Mucosa of descending colon (tissue), 3 donors: ENCODE measurements at regions not wholly inside any gene's neighbourhood (a gene's known extent, or its start where the extent isn't known, plus 50 kb on each side); places are given as distances from the start of the nearest gene placed in this dataset.
A peak's percentile ranks its signal among the peaks of the same experiment; 100 is the strongest.

ENCODE experiments used
- ATAC-seq: fragments of 200-7000 bp; cut with Tn5 transposase; one replicate; pipeline ENCODE4 v1.9.1; 2020; ENCODE audit warnings: mild to moderate bottlenecking, moderate library complexity
- DNase-seq, 3 donors: peaks; one replicate each; pipeline ENCODE4 v3.0.0-alpha.2; 2020
- H3K36me3 ChIP-seq: fragments of 200-600 bp; one replicate; pipeline ENCODE4 v1.8.0; 2021; ENCODE audit warnings: low read depth, mild to moderate bottlenecking
- H3K4me1 ChIP-seq: fragments of 200-600 bp; one replicate; pipeline ENCODE4 v1.8.0; 2021; ENCODE audit warnings: low read depth, mild to moderate bottlenecking
- H3K4me3 ChIP-seq: fragments of 200-600 bp; one replicate; pipeline ENCODE4 v1.8.0; 2021; ENCODE audit warnings: mild to moderate bottlenecking
- H3K9me3 ChIP-seq: fragments of 200-600 bp; one replicate; pipeline ENCODE4 v1.8.0; 2021; ENCODE audit warnings: mild to moderate bottlenecking
- intact Hi-C, 2 donors: fragments of 100-400 bp; cut with DNase I in 1 of 2; cut with micrococcal nuclease in 1 of 2; formaldehyde crosslinking; loops; one replicate each; pipeline versions ENCODE4 v1.11.0 to v1.11.1; 2022; cut with DNase I, micrococcal nuclease
- TF ChIP-seq, protein P1 (sequence below): fragments of 200-600 bp; IDR thresholded peaks from one replicate; pipeline ENCODE4 v1.8.0; 2022; ENCODE audit warnings: antibody characterized with exemption, mild to moderate bottlenecking
- donor health status: DM: no; HTN: no; CAD: no; lungs with moderate emphysema.
- donor health status: DM: no; HTN: no; CAD: no.
- donor health status: DM: no; HTN: yes; CAD: no.

- no peaks in the 10 kb centered on the region for H3K36me3 ChIP-seq
- TF ChIP-seq, protein P1, sequence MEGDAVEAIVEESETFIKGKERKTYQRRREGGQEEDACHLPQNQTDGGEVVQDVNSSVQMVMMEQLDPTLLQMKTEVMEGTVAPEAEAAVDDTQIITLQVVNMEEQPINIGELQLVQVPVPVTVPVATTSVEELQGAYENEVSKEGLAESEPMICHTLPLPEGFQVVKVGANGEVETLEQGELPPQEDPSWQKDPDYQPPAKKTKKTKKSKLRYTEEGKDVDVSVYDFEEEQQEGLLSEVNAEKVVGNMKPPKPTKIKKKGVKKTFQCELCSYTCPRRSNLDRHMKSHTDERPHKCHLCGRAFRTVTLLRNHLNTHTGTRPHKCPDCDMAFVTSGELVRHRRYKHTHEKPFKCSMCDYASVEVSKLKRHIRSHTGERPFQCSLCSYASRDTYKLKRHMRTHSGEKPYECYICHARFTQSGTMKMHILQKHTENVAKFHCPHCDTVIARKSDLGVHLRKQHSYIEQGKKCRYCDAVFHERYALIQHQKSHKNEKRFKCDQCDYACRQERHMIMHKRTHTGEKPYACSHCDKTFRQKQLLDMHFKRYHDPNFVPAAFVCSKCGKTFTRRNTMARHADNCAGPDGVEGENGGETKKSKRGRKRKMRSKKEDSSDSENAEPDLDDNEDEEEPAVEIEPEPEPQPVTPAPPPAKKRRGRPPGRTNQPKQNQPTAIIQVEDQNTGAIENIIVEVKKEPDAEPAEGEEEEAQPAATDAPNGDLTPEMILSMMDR, result no peak
- intact Hi-C loops, result no loop called here
- H3K4me1 ChIP-seq, result no peaks in the 10 kb centered on the region
- DNase-seq (no peak), ATAC-seq (no peak)
- no peak overlapping the region for H3K4me3 ChIP-seq
- H3K9me3 ChIP-seq, result no peaks in the 10 kb centered on the region
Observed at GRCh38 chr6:113442040-113442439, 415.1 kb upstream of the MARCKS start.

- ATAC-seq (no peak), DNase-seq (no peak)
- intact Hi-C loops, result no loop called here
- H3K4me3 ChIP-seq, result no peak overlapping the region
- TF ChIP-seq, protein P1, result no peak
- H3K4me1 ChIP-seq, result no peaks in the 10 kb centered on the region
- no peaks in the 10 kb centered on the region for H3K36me3 ChIP-seq
- no peaks in the 10 kb centered on the region for H3K9me3 ChIP-seq
Observed at GRCh38 chr6:113445201-113445600, 411.9 kb upstream of the MARCKS start.

- H3K4me1 ChIP-seq, result no peaks in the 10 kb centered on the region
- DNase-seq, result peak in 1 of 3 donors; percentile 8
- H3K36me3 ChIP-seq, result no peaks in the 10 kb centered on the region
- H3K9me3 ChIP-seq, result no peaks in the 10 kb centered on the region
- TF ChIP-seq, protein P1, result no peak
- ATAC-seq, result peak; percentile 24
- intact Hi-C loops, result no loop called here
- H3K4me3 ChIP-seq, result no peak overlapping the region
Observed at GRCh38 chr6:113447088-113447831, 409.9 kb upstream of the MARCKS start.

- Histone ChIP-seq H3K4me1 (no peaks in the 10 kb centered on the region), H3K36me3 (no peaks in the 10 kb centered on the region), H3K9me3 (no peaks in the 10 kb centered on the region), H3K4me3 (no peak overlapping the region)
- DNase-seq (no peak), ATAC-seq (no peak)
- TF ChIP-seq, protein P1, result no peak
- intact Hi-C loops, result no loop called here
Observed at GRCh38 chr6:113449051-113449450, 408.1 kb upstream of the MARCKS start.

DNA sequence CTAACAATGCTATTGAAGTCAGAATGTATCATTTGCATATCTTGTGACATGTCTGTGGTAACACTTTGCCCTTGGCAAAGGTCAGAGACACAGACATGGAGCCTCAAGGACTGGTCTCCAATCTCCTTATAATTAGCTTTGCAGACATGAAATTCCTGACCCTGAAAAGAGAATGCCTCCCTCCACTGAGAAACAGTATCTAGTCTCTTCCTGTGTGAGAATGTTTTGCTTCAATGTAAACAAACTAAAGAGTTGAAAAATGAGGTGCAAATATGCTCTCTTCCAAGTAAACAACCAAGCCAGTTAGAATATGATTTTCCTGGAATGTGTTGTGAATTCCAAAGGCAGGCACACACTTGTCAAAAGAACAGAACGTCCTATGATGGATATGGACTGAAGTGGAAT is 407.1 kb upstream of the MARCKS start:
- no peak for DNase-seq
- intact Hi-C loops, result no loop called here
- Histone ChIP-seq H3K4me3 (no peak overlapping the region), H3K4me1 (no peaks in the 10 kb centered on the region), H3K9me3 (no peaks in the 10 kb centered on the region), H3K36me3 (no peaks in the 10 kb centered on the region)
- TF ChIP-seq, protein P1, result no peak
- ATAC-seq, result no peak

GRCh38 chr6:113451049-113451448 is 406.1 kb upstream of the MARCKS start:
- TF ChIP-seq, protein P1, result no peak
- no peak overlapping the region for H3K4me3 ChIP-seq
- no peaks in the 10 kb centered on the region for H3K9me3 ChIP-seq
- no peaks in the 10 kb centered on the region for H3K36me3 ChIP-seq
- H3K4me1 ChIP-seq, result no peaks in the 10 kb centered on the region
- no peak for ATAC-seq
- intact Hi-C loops, result no loop called here
- DNase-seq, result no peak
